ENCODE measurements at regions not wholly inside any gene's neighbourhood (a gene's known extent, or its start where the extent isn't known, plus 50 kb on each side); places are given as distances from the start of the nearest gene placed in this dataset.

- WGBS, 2 donors: 74 to 82% methylated on average over 3 of the region's 3 CpGs
- TF ChIP-seq POLR2A (IDR thresholded peaks at IDR 0.05): no peak
- TF ChIP-seq CTCF (IDR thresholded peaks at IDR 0.05): no peak
- intact Hi-C loops (cut with DNase I): no loop called here
- H3K27ac ChIP-seq: no peak overlapping the region
- H3K27me3 ChIP-seq: no peaks in the 10 kb centered on the region
- H3K4me3 ChIP-seq (replicated peaks in 1 of 3): no peak overlapping the region
- H3K36me3 ChIP-seq: no peaks in the 10 kb centered on the region
- DNase-seq: no peak
- no peaks in the 10 kb centered on the region for H3K9me3 ChIP-seq
- no peaks in the 10 kb centered on the region for H3K4me1 ChIP-seq
These were observed 667.0 kb downstream of the NR2F2 start for GRCh38 chr15:96997538-96997937.

- H3K27me3 ChIP-seq: no peaks in the 10 kb centered on the region
- H3K9me3 ChIP-seq: no peaks in the 10 kb centered on the region
- peak in 1 of 2 donors; percentile 4 for DNase-seq
- TF ChIP-seq POLR2A (IDR thresholded peaks at IDR 0.05): no peak
- TF ChIP-seq CTCF (IDR thresholded peaks at IDR 0.05): no peak
- no peak overlapping the region for H3K27ac ChIP-seq
- intact Hi-C loops (cut with DNase I): no loop called here
- no peaks in the 10 kb centered on the region for H3K36me3 ChIP-seq
- H3K4me3 ChIP-seq (replicated peaks in 1 of 3): no peak overlapping the region
- WGBS, 2 donors: 26 to 43% methylated on average over 6 of the region's 6 CpGs
- no peaks in the 10 kb centered on the region for H3K4me1 ChIP-seq
These were observed 678.5 kb downstream of the NR2F2 start for GRCh38 chr15:97009031-97009431.

GRCh38 chr15:97012986-97013385 is 682.5 kb downstream of the NR2F2 start:
- no peak for TF ChIP-seq CTCF (IDR thresholded peaks at IDR 0.05)
- no peak for TF ChIP-seq POLR2A (IDR thresholded peaks at IDR 0.05)
- H3K4me1 ChIP-seq: no peaks in the 10 kb centered on the region
- H3K27ac ChIP-seq: no peak overlapping the region
- H3K4me3 ChIP-seq (replicated peaks in 1 of 3): no peak overlapping the region
- H3K9me3 ChIP-seq: no peaks in the 10 kb centered on the region
- 89 to 91% methylated on average over 6 of the region's 6 CpGs for WGBS, 2 donors
- H3K36me3 ChIP-seq: no peaks in the 10 kb centered on the region
- no peaks in the 10 kb centered on the region for H3K27me3 ChIP-seq
- DNase-seq: no peak
- intact Hi-C loops (cut with DNase I): no loop called here

- H3K4me3 ChIP-seq (replicated peaks in 1 of 3): no peak overlapping the region
- no peaks in the 10 kb centered on the region for H3K27me3 ChIP-seq
- intact Hi-C loops (cut with DNase I): no loop called here
- H3K4me1 ChIP-seq: no peaks in the 10 kb centered on the region
- no peaks in the 10 kb centered on the region for H3K36me3 ChIP-seq
- no peak for DNase-seq
- H3K9me3 ChIP-seq: no peaks in the 10 kb centered on the region
- 79 to 85% methylated on average over 1 of the region's 1 CpG for WGBS, 2 donors
- H3K27ac ChIP-seq: no peak overlapping the region
- TF ChIP-seq CTCF (IDR thresholded peaks at IDR 0.05) (no peak), POLR2A (IDR thresholded peaks at IDR 0.05) (no peak)
These were observed 683.0 kb downstream of the NR2F2 start for GRCh38 chr15:97013491-97013890.

GRCh38 chr15:97014001-97014400 is 683.5 kb downstream of the NR2F2 start:
- TF ChIP-seq CTCF (IDR thresholded peaks at IDR 0.05): no peak
- TF ChIP-seq POLR2A (IDR thresholded peaks at IDR 0.05): no peak
- WGBS, 2 donors: 59 to 67% methylated on average over 2 of the region's 2 CpGs
- H3K36me3 ChIP-seq: no peaks in the 10 kb centered on the region
- H3K9me3 ChIP-seq: no peaks in the 10 kb centered on the region
- no peak overlapping the region for H3K4me3 ChIP-seq (replicated peaks in 1 of 3)
- H3K27ac ChIP-seq: no peak overlapping the region
- DNase-seq: no peak
- intact Hi-C loops (cut with DNase I): no loop called here
- no peaks in the 10 kb centered on the region for H3K27me3 ChIP-seq
- no peaks in the 10 kb centered on the region for H3K4me1 ChIP-seq

Data from thyroid gland (tissue), 4 donors.